ENCODE measurements at regions not wholly inside any gene's neighbourhood (a gene's known extent, or its start where the extent isn't known, plus 50 kb on each side); places are given as distances from the start of the nearest gene placed in this dataset.
"Not testable (repeated sequence)": the region's sequence is repeated elsewhere in the genome, so short reads cannot be mapped to it uniquely, and the experiment has no call there.

DNA sequence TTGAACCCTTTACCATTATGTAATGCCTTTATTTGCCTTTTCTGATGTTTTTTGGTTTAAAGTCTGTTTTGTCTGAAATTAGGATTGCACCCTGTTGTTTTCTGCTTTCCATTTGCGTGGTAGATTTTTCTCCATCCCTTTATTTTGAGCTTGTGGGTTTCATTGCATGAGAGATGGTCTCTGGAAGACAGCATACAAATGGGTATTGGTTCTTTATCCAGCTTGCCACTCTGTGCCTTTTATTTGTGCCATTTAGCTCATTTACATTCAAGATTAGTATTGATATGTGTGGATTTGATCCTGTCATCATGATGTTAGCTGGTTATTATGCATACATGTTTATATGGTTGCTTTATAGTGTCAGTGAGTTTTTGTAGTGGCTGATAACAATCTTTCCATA, 318.7 kb upstream of the PPP2R3A start:
- DNase-seq: no peak

DNA sequence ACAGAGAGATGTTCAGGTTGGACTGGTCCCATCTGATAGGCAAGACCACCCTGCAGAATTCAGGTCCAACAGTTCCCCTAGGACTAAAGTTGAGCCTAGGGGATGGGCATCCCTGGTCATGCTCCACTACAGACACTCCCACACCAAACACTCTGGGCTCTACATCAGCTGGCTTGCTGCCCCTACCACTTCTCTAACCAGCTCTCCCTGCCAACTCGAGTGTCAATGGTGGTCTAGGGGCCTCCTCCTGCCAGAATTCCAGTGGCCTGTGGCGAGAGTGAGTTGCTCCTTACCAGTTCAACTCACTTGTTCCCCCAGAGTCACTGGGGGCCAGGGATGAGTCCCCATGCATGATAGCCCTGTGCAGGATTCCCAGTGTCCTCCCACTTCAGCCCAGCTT, 316.2 kb upstream of the PPP2R3A start:
- DNase-seq: no peak

DNA sequence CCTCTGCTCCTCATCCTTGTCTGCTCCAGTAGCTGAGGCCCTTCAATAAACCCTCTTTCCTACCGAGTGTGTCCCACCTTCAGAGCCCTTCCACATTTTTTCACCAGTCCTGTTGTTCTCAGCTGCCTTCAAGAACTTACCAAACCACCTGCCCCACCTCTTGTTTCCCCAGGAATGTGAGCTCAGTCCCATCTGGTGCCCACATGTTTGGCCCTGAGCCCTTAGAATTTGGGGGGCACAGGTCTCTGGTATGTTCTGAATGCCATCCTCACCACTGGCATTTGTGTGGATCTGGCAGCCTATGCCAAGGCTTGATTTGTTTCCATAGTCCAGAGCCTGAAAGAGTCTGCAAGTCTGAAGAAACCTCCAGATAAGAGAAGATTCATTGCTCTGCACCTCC, 315.2 kb upstream of the PPP2R3A start:
- no peak for DNase-seq

DNA sequence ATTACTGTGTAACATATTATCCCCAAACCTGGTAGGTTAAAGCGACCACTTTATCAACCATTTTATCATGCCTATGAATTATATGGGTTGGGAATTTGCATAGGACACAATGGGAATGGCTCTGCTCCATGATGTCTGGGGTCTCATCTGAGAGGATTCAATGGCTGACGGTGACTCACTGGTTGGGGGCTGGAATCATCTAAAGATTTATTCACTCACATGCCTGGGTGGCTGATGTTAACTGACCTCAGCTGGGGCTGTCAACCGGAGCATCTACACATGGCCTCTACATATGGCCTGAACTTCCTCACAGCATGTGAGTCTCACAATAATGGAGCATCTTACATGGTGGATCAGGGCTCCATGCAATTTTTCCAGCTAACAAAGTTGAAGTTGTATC, 313.1 kb upstream of the PPP2R3A start:
- no peak for DNase-seq

DNA sequence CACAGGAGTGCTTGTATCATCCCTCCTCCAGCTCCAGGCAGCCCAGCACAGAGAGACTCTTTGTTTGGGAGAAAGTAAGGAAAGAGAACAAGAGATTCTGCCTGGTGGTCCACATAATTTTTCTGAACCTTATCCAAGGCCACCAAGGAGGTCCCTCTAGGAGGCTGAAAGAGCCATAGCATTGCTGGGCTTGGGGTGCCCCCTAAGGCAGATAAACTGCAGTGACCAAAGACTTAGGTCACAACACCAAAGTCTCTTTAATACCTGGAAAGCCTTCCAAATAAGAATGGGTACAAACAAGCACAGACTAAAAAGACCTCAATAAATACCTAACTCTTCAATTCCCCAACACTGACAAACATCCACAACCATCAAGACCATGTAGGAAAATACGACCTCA, 310.2 kb upstream of the PPP2R3A start:
- no peak for DNase-seq

DNA sequence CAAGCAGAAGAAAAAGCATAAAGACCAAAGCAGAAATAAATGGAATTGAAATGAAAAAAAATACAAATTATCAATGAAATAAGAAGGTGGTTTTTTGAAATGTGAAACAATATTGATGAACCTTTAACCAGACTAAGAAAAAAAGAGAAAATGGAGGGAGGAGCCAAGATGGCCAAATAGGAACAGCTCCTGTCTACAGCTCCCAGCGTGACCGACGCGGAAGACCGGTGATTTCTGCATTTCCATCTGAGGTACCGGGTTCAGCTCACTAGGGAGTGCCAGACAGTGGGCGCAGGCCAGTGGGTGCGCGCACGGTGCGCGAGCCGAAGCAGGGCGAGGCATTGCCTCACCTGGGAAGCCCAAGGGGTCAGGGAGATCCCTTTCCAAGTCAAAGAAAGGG, 307.1 kb upstream of the PPP2R3A start:
- not testable (repeated sequence) for DNase-seq

DNA sequence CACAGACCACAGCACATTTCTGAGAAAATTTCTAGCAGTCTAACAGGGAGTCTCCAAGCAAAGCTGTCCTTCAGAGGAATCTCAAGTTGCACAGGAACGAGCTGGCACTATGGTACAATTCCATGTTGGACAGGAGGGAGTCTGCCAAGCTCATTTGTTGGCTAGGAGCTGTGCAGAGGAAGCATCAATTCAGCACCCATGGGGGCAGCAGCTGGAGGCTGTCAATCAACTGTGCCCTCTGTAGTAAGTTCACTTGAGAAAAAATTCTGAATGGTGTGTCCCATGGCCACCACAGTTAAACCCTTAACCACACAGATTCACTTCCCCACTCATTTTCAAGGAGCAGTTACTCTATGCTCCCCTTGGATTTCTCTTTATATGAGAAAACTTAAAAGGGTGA, 298.5 kb upstream of the PPP2R3A start:
- DNase-seq: no peak

DNA sequence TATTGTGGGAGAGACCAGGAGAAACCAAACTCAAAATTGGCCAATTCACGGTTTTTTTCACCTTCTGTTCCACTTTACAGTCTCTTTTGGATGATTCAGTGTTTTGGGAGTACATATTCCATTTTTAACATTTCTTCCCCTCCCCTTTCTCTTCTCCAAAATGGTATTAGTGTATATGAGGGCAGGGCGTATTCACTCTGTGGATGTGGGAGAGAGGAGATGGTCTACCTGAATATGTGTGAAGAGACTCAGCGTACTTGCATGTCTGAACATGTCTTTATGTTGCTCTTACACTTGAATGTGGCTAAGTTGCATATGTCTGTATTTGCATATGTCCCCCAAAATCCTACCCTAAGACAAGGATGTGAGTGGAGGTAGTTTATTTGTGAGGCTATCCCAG, 291.0 kb upstream of the PPP2R3A start:
- DNase-seq: no peak

DNA sequence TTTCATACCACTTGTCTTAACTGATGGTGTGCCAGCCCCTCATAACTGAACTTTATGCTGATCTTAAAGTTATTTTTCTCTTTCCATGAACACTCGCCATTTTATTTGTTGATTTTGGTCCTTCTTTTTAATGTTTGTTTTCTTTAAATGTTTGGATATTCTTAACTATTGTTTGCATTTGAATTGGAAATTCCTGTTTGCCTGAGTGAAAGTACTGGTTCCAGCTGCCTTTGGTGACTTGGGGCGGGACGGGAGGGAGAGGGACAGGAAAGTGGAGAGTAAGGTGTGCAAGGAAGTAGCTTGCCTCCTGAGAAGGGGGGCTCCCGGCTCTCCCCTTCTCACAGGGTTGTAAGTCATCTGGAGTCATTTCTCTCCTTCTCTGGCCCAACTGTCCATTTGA, 287.1 kb upstream of the PPP2R3A start:
- DNase-seq: no peak

DNA sequence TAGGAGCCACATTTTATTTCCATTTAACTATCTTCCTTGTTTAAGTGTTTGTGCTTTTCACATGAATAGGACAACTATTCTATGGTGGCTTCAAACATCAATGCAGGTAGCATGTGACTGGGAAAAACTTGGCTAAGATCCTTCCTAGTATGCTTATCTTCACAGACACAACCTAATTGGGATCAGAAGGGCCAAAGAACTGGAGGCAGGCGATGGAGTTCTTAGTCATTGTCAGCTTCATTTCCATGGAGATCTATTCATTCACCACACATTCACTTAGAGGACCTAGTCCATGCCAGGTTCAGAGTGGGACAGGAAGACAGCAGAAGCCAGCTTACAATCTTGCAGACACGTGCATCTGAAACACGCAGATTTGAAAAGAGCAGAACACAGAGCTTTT, 277.5 kb upstream of the PPP2R3A start:
- DNase-seq: no peak

DNA sequence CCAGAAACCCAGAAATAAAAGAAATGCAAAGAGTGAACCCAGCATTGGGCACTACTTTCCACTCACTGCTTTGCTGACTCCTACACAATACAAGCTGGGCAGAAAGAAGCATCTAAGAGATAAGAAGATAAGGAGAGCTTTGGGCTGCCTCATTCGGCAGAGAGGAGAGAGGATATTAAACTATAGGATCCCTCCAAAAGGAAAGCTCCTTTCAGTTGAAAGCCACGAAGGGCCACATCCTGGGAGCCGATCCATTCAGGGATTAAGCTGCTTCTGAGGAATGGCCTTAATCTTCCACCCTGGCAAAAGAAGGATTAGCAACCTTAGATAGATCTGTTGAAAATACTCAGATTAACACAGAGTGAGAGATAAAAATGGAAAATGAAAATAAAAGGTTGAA, 274.9 kb upstream of the PPP2R3A start:
- no peak for DNase-seq

DNA sequence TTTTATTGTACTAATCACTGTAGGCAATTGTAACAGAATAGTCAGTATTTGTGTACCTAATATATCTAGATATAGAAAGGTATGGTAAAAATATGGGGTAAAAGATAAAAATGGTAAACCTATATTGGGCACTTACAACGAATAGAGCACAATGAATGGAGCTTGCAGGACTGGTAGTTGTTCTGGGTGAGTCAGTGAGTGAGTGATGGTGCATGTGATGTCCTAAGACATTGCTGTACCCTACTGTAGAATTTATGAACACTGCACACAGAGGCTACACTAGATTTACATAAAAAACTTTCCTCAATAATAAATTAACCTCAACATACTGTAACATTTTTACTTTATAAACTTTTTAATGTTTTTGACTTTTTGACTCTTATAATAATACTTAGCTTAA, 274.3 kb upstream of the PPP2R3A start:
- DNase-seq: no peak

DNA sequence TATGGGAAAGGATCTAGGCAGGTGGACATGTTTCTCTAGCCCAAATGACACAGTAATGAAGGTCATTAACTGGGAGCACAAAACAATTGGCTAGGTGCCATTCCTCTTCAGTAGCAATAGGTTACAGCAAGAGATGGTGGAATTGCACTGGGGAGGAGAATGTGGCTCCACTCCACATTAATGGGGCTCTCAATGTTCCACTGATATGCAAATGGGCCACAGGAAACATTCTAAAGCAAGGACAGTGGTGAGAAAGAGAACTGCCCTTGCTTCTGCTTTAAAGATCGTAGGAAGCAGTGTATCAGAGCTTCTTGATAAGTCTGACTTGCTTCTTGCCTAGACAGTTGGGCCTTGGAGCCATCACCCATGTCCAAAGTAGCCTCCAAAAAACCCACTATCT, 271.4 kb upstream of the PPP2R3A start:
- DNase-seq: no peak

DNA sequence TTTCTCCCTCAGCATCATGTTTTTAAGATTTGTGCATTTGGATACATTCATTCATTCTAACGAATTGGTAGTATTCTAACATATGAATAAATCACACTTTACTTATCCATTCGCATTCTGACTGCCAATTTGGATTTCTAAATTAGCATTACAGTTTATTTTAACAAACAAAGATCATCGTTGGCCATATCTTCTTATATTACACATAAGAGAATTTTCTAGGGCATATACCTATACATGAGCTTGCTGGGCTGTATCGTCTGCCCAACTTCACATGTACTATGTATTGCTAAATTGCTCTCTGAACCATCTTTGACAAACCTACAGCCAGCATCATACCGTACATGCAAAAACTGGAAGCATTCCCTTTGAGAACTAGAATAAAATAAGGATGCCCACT, 265.8 kb upstream of the PPP2R3A start:
- DNase-seq: no peak

DNA sequence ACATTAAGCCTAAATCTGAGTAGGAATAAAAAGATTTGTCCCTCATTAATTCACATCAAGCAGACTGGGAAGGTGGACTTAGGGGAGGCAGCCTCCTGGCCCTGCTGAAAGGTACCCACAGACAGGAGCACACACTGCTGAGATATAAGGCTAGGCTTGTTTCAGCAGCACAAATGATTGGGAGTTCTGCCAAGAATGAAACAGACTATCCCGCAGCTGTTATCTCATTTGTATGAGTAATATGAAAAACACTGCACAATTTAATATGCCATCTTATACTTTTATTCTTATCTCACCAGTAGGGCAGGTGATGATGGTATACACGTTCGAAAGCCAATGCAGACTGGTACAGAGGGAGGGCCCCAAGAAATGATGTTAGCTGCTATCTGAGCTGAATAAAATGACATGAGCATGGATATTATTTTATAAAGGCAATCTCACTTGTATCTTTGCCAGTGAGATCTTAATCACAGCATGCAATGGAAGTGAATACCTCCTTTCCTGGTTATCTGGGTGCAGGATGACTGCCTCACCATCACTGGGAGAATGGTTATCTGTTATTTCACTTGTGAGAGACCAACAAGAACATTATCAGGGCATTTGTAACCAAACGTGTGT, 258.7 kb upstream of the PPP2R3A start:
- DNase-seq: no peak

DNA sequence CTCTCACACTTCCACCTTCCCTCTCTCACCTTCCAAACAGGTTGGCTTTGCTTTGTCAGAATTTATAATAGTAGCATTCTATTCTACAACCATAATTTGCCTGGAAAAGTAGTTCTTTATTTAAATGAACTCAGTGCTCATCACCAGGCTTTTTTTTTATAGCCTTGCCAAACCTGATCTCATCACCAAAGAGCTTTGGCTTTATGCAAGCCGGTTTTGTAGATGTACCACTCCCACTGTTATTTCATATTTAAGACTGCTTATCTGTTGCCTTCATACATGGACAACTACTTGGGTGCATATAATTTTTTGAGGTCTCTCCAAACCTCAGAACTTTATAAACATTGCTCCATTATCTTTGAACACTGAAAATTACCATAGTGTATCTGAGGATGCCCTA, 246.1 kb upstream of the PPP2R3A start:
- DNase-seq: no peak

DNA sequence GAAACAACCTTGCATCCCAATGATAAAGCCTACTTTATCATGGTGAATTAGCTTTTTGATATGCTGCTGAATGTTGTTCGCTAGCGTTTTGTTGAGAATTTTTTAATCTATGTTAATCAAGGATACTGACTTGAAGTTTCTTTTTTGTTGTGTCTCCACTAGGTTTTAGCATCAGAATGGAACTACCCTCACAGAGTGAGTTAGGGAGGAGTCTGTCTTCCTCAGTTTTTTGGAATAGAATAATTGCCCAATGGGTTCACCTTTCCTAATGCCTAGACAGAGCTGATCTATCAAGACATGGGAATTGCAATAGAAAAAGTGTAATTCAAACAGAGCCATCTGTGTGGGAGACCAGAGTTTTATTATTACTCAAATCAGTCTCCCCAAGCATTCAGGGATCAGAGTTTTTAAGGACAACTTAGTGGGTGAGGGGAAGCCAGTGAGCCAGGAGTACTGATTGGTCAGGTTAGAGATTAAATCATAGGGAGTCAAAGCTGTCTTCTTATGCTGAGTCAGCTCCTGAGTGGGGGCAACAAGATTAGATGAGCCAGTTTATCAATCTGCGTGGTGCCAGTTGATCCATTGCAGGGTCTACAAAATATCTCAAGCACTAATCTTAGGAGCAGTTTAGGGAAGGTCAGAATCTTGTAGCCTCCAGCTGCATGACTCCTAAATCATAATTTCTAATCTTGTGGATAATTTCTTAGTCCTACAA, 237.4 kb upstream of the PPP2R3A start:
- no peak for DNase-seq

DNA sequence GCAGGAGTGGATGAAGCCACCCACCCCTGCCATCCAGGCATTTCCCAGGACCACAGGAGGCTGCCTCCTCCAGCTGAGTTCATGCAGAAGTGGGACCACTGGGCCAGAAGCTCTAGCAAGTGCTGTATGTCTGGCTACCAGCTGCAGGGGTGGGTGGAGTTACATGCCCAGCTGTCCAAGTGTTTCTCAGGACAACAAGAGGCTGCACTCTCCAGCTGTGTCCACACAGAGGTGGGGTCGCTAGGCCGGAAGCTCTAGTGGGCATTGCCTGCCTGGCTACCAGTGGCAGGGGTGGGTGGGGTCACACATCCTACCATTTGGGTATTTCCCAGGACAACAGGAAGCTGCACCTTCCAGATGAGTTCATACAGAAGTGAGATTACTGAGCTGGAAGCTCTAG, 234.0 kb upstream of the PPP2R3A start:
- no peak for DNase-seq

DNA sequence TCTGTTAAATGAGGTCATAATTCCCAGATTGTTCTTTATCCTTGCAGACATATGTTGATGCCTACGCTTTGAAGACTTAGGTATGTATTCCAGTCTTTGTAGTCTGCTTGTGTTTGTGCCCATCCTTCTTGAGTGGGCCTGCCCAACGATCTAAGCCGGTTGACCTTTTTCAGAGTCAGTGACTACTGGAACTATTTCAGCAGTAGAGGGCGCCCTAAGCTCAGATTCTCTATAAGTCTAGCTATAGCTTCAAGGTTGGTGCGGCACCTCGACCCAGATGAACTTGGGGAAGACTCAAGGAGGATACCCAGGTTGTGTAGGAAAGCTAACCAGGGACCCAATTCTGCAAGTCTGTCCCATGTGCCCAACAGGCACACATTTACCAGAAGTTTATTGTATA, 228.8 kb upstream of the PPP2R3A start:
- DNase-seq: no peak

DNA sequence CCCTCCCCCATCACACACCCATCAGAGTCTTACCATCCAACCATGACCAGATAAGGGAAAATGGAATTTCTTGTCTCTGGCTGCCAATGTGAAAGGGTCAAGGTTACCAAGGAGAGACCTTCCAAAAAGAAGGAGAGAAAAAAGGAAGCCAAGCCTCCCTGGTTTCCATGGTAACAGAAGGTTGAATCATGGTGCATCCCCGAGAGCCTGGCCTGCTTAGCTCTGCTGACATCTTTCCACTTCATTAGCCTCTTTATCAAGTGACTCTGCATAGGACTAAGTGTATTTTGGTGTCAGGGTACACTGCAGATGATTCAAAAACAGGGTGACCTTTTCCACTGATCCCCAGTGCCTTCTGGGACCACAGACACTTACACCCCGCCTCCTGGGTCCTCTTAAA, 225.7 kb upstream of the PPP2R3A start:
- DNase-seq: no peak

DNA sequence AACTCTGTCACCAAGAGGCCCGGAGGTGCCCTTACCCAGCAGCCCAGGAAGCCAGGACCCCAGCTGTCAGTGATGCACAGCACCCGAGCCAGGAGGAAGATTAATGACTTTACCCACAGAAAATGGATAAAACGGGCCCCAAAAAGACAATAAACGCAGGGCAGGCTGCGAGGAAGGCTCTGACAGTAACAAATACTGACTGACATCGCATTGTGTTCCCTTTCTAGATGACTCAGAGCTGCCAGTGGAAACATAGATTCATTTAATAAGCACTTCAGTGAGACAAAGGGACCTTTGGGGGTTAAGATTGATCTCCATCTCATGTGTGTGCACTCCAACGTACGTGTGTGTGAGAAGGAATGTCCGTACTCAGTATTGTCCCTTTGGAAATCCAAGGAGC, 225.3 kb upstream of the PPP2R3A start:
- DNase-seq: no peak

DNA sequence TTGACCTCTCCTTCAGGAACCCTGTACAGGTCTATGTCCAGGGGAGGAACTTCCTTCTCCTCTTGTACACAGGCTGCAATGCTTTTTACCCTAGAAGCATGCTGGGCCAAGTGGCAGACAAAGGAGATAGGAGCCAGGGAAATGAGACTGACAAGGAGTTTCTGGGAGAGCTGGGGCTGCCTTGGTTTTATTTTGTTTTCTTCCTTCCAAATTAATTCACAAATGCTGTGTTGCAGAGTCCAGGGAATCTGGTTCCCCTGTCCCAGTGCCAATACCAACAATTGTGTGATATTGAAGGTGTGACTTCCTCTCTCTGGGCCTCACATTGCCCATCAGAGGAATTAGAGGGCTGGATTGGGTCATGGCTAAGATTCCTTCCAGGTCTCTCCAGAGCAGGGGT, 224.8 kb upstream of the PPP2R3A start:
- DNase-seq: no peak

DNA sequence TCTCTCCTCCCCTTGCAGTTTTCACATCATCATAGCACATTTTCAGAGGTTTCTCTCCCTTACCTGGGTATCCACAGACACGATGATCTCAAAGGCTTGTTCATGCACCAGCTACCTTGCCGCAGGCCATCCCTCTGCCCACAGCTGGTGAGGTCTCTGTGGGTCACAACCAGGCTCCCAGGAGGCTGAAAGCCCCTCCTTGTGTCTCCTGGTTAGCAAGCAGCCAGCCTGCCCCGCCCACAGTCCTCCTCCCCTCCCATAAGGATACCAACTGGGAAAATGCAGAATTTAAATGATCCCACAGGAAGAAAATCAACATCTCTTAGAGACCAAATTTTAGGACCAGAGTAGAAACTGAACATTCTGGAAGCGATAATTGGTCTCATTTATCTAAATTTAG, 213.5 kb upstream of the PPP2R3A start:
- no peak for DNase-seq

DNA sequence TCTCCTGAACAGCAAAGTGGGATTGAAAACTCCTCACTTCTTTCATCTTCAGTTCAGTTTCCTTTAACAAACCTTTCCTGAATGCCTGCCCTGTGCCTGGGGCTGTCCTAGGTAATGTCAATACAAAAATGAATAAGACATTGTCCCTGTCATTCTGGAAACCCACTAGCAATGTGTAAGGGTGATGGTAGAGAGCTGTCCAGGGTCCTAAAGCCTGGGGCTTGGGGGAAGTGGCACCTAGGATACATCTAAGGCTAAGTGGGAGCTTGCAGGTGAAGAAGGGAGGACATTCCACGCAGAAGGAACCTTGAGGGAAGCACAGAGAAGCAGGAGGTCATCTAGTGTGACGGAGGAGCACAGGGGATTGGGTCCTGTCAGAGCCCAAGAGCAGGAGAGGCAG, 212.7 kb upstream of the PPP2R3A start:
- no peak for DNase-seq

DNA sequence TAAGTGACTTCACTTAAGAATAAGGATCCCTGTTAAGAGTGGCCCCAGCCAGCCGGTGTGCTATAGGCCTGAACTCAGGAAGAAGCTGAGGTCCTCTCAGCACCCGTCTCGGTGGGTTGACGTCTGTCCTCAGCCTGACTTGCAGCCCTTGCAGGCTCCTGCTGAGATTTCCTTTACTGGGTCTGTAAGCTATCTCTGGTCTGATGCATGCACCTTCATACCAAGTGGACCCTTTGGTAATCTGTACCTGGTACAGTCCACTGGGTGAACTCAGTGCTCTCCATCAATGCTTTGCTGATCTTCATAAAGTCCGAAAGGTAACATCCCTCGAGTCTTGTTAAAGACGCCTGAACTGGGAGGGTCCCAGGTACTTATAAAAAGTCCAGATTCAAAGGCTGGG, 212.0 kb upstream of the PPP2R3A start:
- no peak for DNase-seq

Measured in activated CD8-positive, alpha-beta memory T cell treated with anti-CD3 and anti-CD28 coated beads, Interleukin-2, amount 50 U/mL, for 4 hours (primary cell).